ENCODE measurements at regions not wholly inside any gene's neighbourhood (a gene's known extent, or its start where the extent isn't known, plus 50 kb on each side); places are given as distances from the start of the nearest gene placed in this dataset.
"Not testable (repeated sequence)": the region's sequence is repeated elsewhere in the genome, so short reads cannot be mapped to it uniquely, and the experiment has no call there.

DNA sequence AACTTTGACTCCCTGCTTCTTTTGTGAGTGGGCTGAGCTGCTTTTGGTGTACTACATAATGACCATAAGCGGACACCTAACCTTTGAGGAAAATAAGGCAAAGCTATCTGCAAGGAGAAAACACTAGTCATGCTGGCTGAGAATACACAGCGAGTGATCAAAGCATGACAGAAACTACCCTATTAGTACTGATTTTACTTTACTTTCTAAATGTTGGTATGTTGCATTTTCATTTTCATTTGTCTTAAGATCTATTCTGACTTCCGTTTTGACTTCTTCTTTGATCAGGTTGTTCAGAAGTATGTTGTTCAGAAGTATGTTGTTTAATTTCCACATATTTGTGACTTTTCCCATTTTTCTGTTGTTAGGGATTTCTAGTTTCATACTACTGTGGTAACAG, 361.1 kb downstream of the TRAM1L1 start:
- Mint-ChIP-seq H3K27ac (no peak overlapping the region), H3K9me3 (peaks cover 1% of the 10 kb centered on the region), H3K36me3 (no peaks in the 10 kb centered on the region), H3K4me3 (no peak overlapping the region), H3K27me3 (no peaks in the 10 kb centered on the region), H3K4me1 (no peaks in the 10 kb centered on the region)
- POLR2A ChIA-PET = no interaction called here
- DNase-seq = no peak
- no peak for ATAC-seq (ENCODE audit: low read depth)

- POLR2A ChIA-PET = no interaction called here
- Mint-ChIP-seq H3K27ac (no peak overlapping the region), H3K36me3 (no peaks in the 10 kb centered on the region), H3K4me3 (no peak overlapping the region), H3K4me1 (no peaks in the 10 kb centered on the region), H3K9me3 (no peaks in the 10 kb centered on the region), H3K27me3 (no peaks in the 10 kb centered on the region)
- ATAC-seq (ENCODE audit: low read depth) = no peak
- DNase-seq = no peak
These were observed 379.9 kb downstream of the TRAM1L1 start for GRCh38 chr4:116705466-116705865.

- no peak for ATAC-seq (ENCODE audit: low read depth)
- H3K36me3 Mint-ChIP-seq = no peaks in the 10 kb centered on the region
- DNase-seq = no peak
- H3K27me3 Mint-ChIP-seq = no peaks in the 10 kb centered on the region
- POLR2A ChIA-PET = no interaction called here
- H3K27ac Mint-ChIP-seq = no peak overlapping the region
- peaks cover 2% of the 10 kb centered on the region for H3K9me3 Mint-ChIP-seq
- H3K4me1 Mint-ChIP-seq = no peaks in the 10 kb centered on the region
- no peak overlapping the region for H3K4me3 Mint-ChIP-seq
These were observed 382.4 kb downstream of the TRAM1L1 start for GRCh38 chr4:116702949-116703348.

GRCh38 chr4:116688536-116688935, 396.8 kb downstream of the TRAM1L1 start:
- Mint-ChIP-seq H3K36me3 (no peaks in the 10 kb centered on the region), H3K27me3 (no peaks in the 10 kb centered on the region), H3K9me3 (peaks cover 2% of the 10 kb centered on the region), H3K4me1 (no peaks in the 10 kb centered on the region), H3K4me3 (no peak overlapping the region), H3K27ac (no peak overlapping the region)
- no peak for DNase-seq
- POLR2A ChIA-PET = no interaction called here
- no peak for ATAC-seq (ENCODE audit: low read depth)

GRCh38 chr4:116668190-116668589, 417.2 kb downstream of the TRAM1L1 start:
- Mint-ChIP-seq H3K27ac (no peak overlapping the region), H3K4me3 (no peak overlapping the region), H3K4me1 (no peaks in the 10 kb centered on the region), H3K27me3 (no peaks in the 10 kb centered on the region), H3K9me3 (no peaks in the 10 kb centered on the region), H3K36me3 (no peaks in the 10 kb centered on the region)
- ATAC-seq (ENCODE audit: low read depth) (no peak), DNase-seq (no peak)
- POLR2A ChIA-PET = no interaction called here

GRCh38 chr4:116665716-116666115, 419.7 kb downstream of the TRAM1L1 start:
- H3K27me3 Mint-ChIP-seq = no peaks in the 10 kb centered on the region
- H3K36me3 Mint-ChIP-seq = no peaks in the 10 kb centered on the region
- POLR2A ChIA-PET = no interaction called here
- H3K4me1 Mint-ChIP-seq = no peaks in the 10 kb centered on the region
- H3K27ac Mint-ChIP-seq = no peak overlapping the region
- no peak overlapping the region for H3K4me3 Mint-ChIP-seq
- DNase-seq (no peak), ATAC-seq (ENCODE audit: low read depth) (no peak)
- peaks cover 2% of the 10 kb centered on the region for H3K9me3 Mint-ChIP-seq

DNA sequence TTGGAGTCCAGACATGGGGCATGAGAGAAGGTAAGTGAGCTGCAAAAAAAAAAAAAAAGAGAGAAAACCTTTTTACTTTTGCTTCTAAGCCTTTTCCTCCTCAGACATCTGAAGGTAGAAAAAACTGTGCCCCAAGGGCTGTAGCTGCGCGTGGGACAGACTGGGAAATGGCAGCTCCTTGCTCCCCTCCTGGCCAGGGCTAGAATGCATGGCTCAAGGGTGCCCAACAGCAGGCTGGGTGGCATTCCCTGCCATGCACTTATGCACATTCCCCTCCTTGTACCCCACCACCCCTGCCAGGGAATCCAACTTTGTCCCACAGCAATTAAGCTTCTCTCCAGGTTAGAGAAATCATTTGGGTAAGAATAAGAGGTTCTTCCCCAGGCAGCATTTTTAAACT, 421.2 kb downstream of the TRAM1L1 start:
- no peak overlapping the region for H3K4me3 Mint-ChIP-seq
- ATAC-seq (ENCODE audit: low read depth) (no peak), DNase-seq (no peak)
- H3K4me1 Mint-ChIP-seq = no peaks in the 10 kb centered on the region
- peaks cover 5% of the 10 kb centered on the region for H3K9me3 Mint-ChIP-seq
- POLR2A ChIA-PET = no interaction called here
- no peak overlapping the region for H3K27ac Mint-ChIP-seq
- H3K27me3 Mint-ChIP-seq = no peaks in the 10 kb centered on the region
- no peaks in the 10 kb centered on the region for H3K36me3 Mint-ChIP-seq

DNA sequence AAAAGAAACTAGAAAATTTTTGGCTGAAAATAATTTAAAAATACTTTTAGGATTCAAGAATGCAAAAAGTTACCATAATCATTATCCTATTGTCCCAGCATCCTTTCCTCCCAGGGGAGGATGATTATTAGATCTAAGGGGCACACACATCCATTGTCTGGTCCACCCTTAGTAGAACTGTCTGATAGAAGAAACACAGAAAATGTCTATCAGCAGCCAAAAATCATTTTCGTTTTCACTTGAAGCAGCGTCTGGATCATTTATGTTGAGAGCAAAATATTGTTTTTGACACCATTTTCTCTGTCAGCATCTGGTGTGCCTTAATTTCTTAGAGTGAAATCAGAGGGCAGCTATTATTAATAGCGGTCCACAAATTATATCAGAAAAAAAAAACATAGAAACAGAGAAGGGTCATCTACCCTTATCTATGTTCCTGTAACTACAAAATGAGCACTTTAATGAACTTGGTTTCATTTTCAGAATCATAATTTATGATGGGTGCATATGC, 446.3 kb downstream of the TRAM1L1 start:
- Mint-ChIP-seq H3K9me3 (no peaks in the 10 kb centered on the region), H3K4me1 (no peaks in the 10 kb centered on the region), H3K4me3 (no peak overlapping the region), H3K27ac (no peak overlapping the region), H3K27me3 (no peaks in the 10 kb centered on the region), H3K36me3 (no peaks in the 10 kb centered on the region)
- DNase-seq (no peak), ATAC-seq (ENCODE audit: low read depth) (no peak)
- POLR2A ChIA-PET = no interaction called here

- no peak for ATAC-seq (ENCODE audit: low read depth)
- Mint-ChIP-seq H3K9me3 (no peaks in the 10 kb centered on the region), H3K4me1 (no peaks in the 10 kb centered on the region), H3K4me3 (no peak overlapping the region), H3K27me3 (no peaks in the 10 kb centered on the region), H3K27ac (no peak overlapping the region), H3K36me3 (no peaks in the 10 kb centered on the region)
- POLR2A ChIA-PET = no interaction called here
- DNase-seq = no peak
These were observed 446.8 kb downstream of the TRAM1L1 start for GRCh38 chr4:116638592-116638991.

DNA sequence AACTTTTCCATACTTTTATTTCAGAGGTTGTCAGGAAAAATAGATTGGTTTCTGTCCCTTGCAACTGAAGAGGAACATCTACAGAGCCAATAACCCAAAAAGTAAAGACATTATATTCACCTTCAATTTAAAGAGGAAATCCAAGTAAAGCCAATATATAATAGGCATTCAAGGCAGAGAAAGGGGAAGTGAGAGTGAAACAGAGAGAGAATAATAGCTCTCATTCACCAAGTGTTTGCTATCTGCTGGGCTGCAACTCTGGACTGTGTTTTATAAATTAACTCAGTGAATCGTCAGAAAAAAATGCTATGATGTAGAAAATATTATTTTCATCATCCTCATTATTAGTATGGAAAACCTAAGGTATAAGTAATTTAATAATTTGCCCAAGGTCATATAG, 448.5 kb downstream of the TRAM1L1 start:
- no peak for ATAC-seq (ENCODE audit: low read depth)
- Mint-ChIP-seq H3K36me3 (no peaks in the 10 kb centered on the region), H3K4me1 (no peaks in the 10 kb centered on the region), H3K27me3 (no peaks in the 10 kb centered on the region), H3K4me3 (no peak overlapping the region), H3K9me3 (no peaks in the 10 kb centered on the region), H3K27ac (no peak overlapping the region)
- POLR2A ChIA-PET = no interaction called here
- DNase-seq = no peak

DNA sequence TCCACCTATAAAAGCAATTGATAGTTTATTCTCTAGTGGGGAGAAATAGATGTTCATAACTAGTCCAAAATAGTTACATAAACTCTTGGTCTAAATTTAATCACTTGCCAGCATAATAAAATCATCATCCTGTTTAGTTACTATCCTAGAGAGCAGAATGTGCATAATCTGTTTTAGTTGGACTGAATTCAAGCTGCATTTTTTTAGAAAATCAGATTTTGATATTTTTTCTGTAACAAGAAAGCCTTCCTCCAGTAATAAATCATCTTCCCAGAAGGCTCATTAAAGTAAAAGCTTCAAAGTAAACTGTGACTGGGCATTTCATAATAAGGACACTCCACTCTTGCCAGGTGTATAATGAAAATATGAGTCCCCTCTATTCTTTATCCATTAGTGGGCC, 453.1 kb downstream of the TRAM1L1 start:
- no peaks in the 10 kb centered on the region for H3K27me3 Mint-ChIP-seq
- H3K9me3 Mint-ChIP-seq = no peaks in the 10 kb centered on the region
- H3K4me3 Mint-ChIP-seq = no peak overlapping the region
- no peak overlapping the region for H3K27ac Mint-ChIP-seq
- DNase-seq (no peak), ATAC-seq (ENCODE audit: low read depth) (no peak)
- POLR2A ChIA-PET = no interaction called here
- H3K36me3 Mint-ChIP-seq = no peaks in the 10 kb centered on the region
- no peaks in the 10 kb centered on the region for H3K4me1 Mint-ChIP-seq

GRCh38 chr4:116628598-116628997, 456.8 kb downstream of the TRAM1L1 start:
- H3K27ac Mint-ChIP-seq = no peak overlapping the region
- H3K36me3 Mint-ChIP-seq = no peaks in the 10 kb centered on the region
- POLR2A ChIA-PET = no interaction called here
- no peak overlapping the region for H3K4me3 Mint-ChIP-seq
- no peaks in the 10 kb centered on the region for H3K9me3 Mint-ChIP-seq
- H3K4me1 Mint-ChIP-seq = no peaks in the 10 kb centered on the region
- ATAC-seq (ENCODE audit: low read depth) (no peak), DNase-seq (no peak)
- no peaks in the 10 kb centered on the region for H3K27me3 Mint-ChIP-seq

GRCh38 chr4:116627545-116627944, 457.8 kb downstream of the TRAM1L1 start:
- no peak for ATAC-seq (ENCODE audit: low read depth)
- no peaks in the 10 kb centered on the region for H3K4me1 Mint-ChIP-seq
- no peaks in the 10 kb centered on the region for H3K9me3 Mint-ChIP-seq
- H3K27me3 Mint-ChIP-seq = no peaks in the 10 kb centered on the region
- no peak for DNase-seq
- no peak overlapping the region for H3K4me3 Mint-ChIP-seq
- H3K36me3 Mint-ChIP-seq = no peaks in the 10 kb centered on the region
- H3K27ac Mint-ChIP-seq = no peak overlapping the region
- POLR2A ChIA-PET = no interaction called here

DNA sequence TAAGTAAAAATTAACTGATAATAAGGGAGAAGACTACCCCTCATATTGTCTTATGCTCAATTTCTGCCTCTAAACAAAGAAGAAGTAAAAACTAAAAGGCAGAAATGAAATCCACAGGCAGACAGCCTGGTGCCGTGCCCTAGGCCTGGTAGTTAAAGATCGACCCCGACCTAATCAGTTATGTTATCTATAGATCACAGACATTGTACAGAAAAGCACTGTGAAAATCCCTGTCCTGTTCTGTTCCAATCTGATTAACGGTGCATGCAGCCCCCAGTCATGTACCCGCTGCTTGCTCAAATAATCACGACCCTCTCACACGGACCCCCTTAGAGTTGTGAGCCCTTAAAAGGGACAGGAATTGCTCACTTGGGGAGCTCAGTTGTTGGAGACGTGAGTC, 465.9 kb downstream of the TRAM1L1 start:
- POLR2A ChIA-PET; H3K36me3 Mint-ChIP-seq; H3K27ac Mint-ChIP-seq; DNase-seq; ATAC-seq (ENCODE audit: low read depth); H3K9me3 Mint-ChIP-seq; H3K4me3 Mint-ChIP-seq; H3K27me3 Mint-ChIP-seq; H3K4me1 Mint-ChIP-seq: not testable (repeated sequence)

- no peak for DNase-seq
- no peak overlapping the region for H3K27ac Mint-ChIP-seq
- H3K4me3 Mint-ChIP-seq = no peak overlapping the region
- no peaks in the 10 kb centered on the region for H3K4me1 Mint-ChIP-seq
- H3K36me3 Mint-ChIP-seq = no peaks in the 10 kb centered on the region
- H3K9me3 Mint-ChIP-seq = no peaks in the 10 kb centered on the region
- POLR2A ChIA-PET = no interaction called here
- no peaks in the 10 kb centered on the region for H3K27me3 Mint-ChIP-seq
- no peak for ATAC-seq (ENCODE audit: low read depth)
These were observed 466.7 kb downstream of the TRAM1L1 start for GRCh38 chr4:116618638-116619037.
